Heart left ventricle (tissue), 13 donors: ENCODE measurements at regions not wholly inside any gene's neighbourhood (a gene's known extent, or its start where the extent isn't known, plus 50 kb on each side); places are given as distances from the start of the nearest gene placed in this dataset.

Experiments
- POLR2A ChIP-seq, 2 donors: fragments of 450-650 bp; IDR thresholded peaks; one replicate each; pipeline ENCODE4 v1.6.1; 2017; ENCODE audit warnings: antibody characterized with exemption in 2 of 2, mild to moderate bottlenecking in 2 of 2, moderate library complexity in 2 of 2
- TF ChIP-seq, protein P1 (sequence below), 12 donors: fragments of 200-600 bp; sonication (generic) in 4 of 12; IDR thresholded peaks; one replicate each; pipeline versions ENCODE4 v1.5.0 to v1.8.0; 2018 to 2022; ENCODE audit warnings: antibody characterized with exemption in 12 of 12, mild to moderate bottlenecking in 5 of 12
- donor health status: ischemic (EF 13 %, LVEDD 7.1; RV severe dilation, severe dysfunction).
- donor health status: DM: no; HTN: yes; CAD: no.
- donor health status: DM: no; HTN: no; CAD: no.
- donor health status: ischemic (EF 25% LVEDD 6.9; RV normal size, moderate dysfunction).
- donor health status: ischemic (EF 25% LVEDD 5.7; RV mildly dilated, moderate dysfunction).
- donor health status: ischemic (EF 35%, LVEDD 5.7; RV mildly dilated, moderate dysfunction).
- donor health status: nonischemic (EF 11% LVEDD 7.7; RV severe dilation, severe dysfunction).
- donor health status: DM: yes; HTN: yes; CAD: no.
- donor health status: PGD.
- donor health status: ischemic (EF 29% LVEDD 5.4; RV normal size, mild dysfunction).
- donor health status: nonischemic (EF 23%, LVEDD 6.1; RV moderate dilation, normal function).

DNA sequence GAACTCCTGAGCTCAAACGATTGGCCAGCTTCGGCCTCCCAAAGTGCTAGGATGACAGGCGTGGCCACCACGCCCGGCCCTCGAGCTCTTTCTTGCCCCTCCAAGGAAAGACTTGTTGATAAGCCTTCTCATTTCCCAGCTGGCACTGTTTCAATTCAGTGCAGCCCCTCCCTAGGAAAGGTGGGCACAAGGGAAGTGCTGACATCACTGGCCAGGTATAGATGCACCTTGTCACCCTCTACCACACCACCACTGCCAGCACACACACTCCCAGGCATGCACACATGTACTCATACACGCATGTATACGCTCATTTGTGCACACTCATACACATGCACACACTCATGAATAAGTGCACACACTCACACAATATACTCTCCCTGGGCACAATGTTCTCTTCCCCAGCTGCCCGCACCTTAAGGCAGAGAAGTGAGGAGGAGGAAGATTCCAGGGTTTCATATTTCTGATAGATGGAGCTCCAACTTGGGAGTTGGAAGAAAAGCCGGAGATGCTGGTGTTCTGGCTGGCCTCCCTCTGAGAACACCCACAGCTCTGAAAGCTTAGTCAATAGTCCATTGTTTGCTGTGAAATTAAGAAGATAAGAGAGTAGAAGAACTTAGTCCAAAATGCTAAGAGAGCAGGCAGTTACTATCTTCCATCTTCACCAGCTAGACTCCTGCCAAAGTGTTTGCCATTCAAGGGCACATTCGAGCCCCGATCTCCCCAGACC, 196.7 kb downstream of the FOXO1 start:
- TF ChIP-seq, protein P1, sequence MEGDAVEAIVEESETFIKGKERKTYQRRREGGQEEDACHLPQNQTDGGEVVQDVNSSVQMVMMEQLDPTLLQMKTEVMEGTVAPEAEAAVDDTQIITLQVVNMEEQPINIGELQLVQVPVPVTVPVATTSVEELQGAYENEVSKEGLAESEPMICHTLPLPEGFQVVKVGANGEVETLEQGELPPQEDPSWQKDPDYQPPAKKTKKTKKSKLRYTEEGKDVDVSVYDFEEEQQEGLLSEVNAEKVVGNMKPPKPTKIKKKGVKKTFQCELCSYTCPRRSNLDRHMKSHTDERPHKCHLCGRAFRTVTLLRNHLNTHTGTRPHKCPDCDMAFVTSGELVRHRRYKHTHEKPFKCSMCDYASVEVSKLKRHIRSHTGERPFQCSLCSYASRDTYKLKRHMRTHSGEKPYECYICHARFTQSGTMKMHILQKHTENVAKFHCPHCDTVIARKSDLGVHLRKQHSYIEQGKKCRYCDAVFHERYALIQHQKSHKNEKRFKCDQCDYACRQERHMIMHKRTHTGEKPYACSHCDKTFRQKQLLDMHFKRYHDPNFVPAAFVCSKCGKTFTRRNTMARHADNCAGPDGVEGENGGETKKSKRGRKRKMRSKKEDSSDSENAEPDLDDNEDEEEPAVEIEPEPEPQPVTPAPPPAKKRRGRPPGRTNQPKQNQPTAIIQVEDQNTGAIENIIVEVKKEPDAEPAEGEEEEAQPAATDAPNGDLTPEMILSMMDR (IDR thresholded peaks at IDR 0.05): no peak
- no peak for TF ChIP-seq POLR2A (IDR thresholded peaks at IDR 0.05)
